ENCODE measurements at regions not wholly inside any gene's neighbourhood (a gene's known extent, or its start where the extent isn't known, plus 50 kb on each side); places are given as distances from the start of the nearest gene placed in this dataset.

GRCh38 chr16:88321635-88322499, 60.9 kb upstream of the ZNF469 start:
- ATAC-seq (no peak), DNase-seq (ENCODE audit: low spot score) (no peak)
- no peaks in the 10 kb centered on the region for H3K79me2 ChIP-seq (replicated peaks; ENCODE audit: insufficient read depth)
- Mint-ChIP-seq H3K4me1 (no peaks in the 10 kb centered on the region; the same call in 2 of the 3 replicates), H3K4me3 (no peak overlapping the region), H3K36me3 (ENCODE audit: low read depth) (no peaks in the 10 kb centered on the region; the same call in 2 of the 3 replicates), H3K27ac (no peak overlapping the region), H3K27me3 (ENCODE audit: insufficient read depth, low read depth, poor library complexity) (peaks cover 8% of the 10 kb centered on the region), H3K9me3 (peaks cover 15% of the 10 kb centered on the region)
- H4K20me1 ChIP-seq (replicated peaks; ENCODE audit: insufficient read depth): no peaks in the 10 kb centered on the region
- TF ChIP-seq CTCF (conservative IDR thresholded peaks at IDR 0.05; ENCODE audit: low read depth in 2 of 2): no peak
- TF ChIP-seq, protein P1, sequence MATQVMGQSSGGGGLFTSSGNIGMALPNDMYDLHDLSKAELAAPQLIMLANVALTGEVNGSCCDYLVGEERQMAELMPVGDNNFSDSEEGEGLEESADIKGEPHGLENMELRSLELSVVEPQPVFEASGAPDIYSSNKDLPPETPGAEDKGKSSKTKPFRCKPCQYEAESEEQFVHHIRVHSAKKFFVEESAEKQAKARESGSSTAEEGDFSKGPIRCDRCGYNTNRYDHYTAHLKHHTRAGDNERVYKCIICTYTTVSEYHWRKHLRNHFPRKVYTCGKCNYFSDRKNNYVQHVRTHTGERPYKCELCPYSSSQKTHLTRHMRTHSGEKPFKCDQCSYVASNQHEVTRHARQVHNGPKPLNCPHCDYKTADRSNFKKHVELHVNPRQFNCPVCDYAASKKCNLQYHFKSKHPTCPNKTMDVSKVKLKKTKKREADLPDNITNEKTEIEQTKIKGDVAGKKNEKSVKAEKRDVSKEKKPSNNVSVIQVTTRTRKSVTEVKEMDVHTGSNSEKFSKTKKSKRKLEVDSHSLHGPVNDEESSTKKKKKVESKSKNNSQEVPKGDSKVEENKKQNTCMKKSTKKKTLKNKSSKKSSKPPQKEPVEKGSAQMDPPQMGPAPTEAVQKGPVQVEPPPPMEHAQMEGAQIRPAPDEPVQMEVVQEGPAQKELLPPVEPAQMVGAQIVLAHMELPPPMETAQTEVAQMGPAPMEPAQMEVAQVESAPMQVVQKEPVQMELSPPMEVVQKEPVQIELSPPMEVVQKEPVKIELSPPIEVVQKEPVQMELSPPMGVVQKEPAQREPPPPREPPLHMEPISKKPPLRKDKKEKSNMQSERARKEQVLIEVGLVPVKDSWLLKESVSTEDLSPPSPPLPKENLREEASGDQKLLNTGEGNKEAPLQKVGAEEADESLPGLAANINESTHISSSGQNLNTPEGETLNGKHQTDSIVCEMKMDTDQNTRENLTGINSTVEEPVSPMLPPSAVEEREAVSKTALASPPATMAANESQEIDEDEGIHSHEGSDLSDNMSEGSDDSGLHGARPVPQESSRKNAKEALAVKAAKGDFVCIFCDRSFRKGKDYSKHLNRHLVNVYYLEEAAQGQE (IDR thresholded peaks at IDR 0.05; ENCODE audit: unreplicated experiment): no peak
- no peak for TF ChIP-seq ZNF114 (CRISPR knock-in tag; IDR thresholded peaks at IDR 0.05)
- TF ChIP-seq EZH2 (IDR thresholded peaks at IDR 0.05; ENCODE audit: low read depth, unreplicated experiment): no peak
- no peak for TF ChIP-seq ETS1 (IDR thresholded peaks at IDR 0.05)
- no peak for TF ChIP-seq EZH2phosphoT487 (IDR thresholded peaks at IDR 0.05; ENCODE audit: unreplicated experiment)
- TF ChIP-seq JUNB (IDR thresholded peaks at IDR 0.05; ENCODE audit: unreplicated experiment): no peak
- TF ChIP-seq, protein P2, sequence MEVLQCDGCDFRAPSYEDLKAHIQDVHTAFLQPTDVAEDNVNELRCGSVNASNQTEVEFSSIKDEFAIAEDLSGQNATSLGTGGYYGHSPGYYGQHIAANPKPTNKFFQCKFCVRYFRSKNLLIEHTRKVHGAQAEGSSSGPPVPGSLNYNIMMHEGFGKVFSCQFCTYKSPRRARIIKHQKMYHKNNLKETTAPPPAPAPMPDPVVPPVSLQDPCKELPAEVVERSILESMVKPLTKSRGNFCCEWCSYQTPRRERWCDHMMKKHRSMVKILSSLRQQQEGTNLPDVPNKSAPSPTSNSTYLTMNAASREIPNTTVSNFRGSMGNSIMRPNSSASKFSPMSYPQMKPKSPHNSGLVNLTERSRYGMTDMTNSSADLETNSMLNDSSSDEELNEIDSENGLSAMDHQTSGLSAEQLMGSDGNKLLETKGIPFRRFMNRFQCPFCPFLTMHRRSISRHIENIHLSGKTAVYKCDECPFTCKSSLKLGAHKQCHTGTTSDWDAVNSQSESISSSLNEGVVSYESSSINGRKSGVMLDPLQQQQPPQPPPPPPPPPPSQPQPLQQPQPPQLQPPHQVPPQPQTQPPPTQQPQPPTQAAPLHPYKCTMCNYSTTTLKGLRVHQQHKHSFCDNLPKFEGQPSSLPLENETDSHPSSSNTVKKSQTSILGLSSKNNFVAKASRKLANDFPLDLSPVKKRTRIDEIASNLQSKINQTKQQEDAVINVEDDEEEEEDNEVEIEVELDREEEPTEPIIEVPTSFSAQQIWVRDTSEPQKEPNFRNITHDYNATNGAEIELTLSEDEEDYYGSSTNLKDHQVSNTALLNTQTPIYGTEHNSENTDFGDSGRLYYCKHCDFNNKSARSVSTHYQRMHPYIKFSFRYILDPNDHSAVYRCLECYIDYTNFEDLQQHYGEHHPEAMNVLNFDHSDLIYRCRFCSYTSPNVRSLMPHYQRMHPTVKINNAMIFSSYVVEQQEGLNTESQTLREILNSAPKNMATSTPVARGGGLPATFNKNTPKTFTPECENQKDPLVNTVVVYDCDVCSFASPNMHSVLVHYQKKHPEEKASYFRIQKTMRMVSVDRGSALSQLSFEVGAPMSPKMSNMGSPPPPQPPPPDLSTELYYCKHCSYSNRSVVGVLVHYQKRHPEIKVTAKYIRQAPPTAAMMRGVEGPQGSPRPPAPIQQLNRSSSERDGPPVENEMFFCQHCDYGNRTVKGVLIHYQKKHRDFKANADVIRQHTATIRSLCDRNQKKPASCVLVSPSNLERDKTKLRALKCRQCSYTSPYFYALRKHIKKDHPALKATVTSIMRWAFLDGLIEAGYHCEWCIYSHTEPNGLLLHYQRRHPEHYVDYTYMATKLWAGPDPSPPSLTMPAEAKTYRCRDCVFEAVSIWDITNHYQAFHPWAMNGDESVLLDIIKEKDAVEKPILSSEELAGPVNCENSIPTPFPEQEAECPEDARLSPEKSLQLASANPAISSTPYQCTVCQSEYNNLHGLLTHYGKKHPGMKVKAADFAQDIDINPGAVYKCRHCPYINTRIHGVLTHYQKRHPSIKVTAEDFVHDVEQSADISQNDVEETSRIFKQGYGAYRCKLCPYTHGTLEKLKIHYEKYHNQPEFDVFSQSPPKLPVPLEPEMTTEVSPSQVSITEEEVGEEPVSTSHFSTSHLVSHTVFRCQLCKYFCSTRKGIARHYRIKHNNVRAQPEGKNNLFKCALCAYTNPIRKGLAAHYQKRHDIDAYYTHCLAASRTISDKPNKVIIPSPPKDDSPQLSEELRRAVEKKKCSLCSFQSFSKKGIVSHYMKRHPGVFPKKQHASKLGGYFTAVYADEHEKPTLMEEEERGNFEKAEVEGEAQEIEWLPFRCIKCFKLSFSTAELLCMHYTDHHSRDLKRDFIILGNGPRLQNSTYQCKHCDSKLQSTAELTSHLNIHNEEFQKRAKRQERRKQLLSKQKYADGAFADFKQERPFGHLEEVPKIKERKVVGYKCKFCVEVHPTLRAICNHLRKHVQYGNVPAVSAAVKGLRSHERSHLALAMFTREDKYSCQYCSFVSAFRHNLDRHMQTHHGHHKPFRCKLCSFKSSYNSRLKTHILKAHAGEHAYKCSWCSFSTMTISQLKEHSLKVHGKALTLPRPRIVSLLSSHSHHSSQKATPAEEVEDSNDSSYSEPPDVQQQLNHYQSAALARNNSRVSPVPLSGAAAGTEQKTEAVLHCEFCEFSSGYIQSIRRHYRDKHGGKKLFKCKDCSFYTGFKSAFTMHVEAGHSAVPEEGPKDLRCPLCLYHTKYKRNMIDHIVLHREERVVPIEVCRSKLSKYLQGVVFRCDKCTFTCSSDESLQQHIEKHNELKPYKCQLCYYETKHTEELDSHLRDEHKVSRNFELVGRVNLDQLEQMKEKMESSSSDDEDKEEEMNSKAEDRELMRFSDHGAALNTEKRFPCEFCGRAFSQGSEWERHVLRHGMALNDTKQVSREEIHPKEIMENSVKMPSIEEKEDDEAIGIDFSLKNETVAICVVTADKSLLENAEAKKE (CRISPR knock-in tag; IDR thresholded peaks at IDR 0.05): no peak
- no peak for TF ChIP-seq STAT1 (IDR thresholded peaks at IDR 0.05; ENCODE audit: unreplicated experiment)
- no peak for TF ChIP-seq ZNF331 (CRISPR knock-in tag; IDR thresholded peaks at IDR 0.05; ENCODE audit: low read depth)
- no peak for TF ChIP-seq CREB1 (CRISPR knock-in tag; IDR thresholded peaks at IDR 0.05; ENCODE audit: low read depth)
- no peak for TF ChIP-seq POLR2AphosphoS5 (IDR thresholded peaks at IDR 0.05; ENCODE audit: low read depth)
- no peak for TF ChIP-seq NANOG (IDR thresholded peaks at IDR 0.05; ENCODE audit: borderline replicate concordance)
- H3K4me2 ChIP-seq: no peak overlapping the region
- H3K9me2 ChIP-seq (ENCODE audit: insufficient read depth): no peaks in the 10 kb centered on the region
- no peak overlapping the region for H3K27ac ChIP-seq (ENCODE audit: low read depth)
- no peaks in the 10 kb centered on the region for H3K36me3 ChIP-seq (ENCODE audit: insufficient read depth)
- no peak overlapping the region for H3K4me3 ChIP-seq
- H2AFZ ChIP-seq: no peak overlapping the region
- no peaks in the 10 kb centered on the region for H3K4me1 ChIP-seq (ENCODE audit: insufficient read depth)
- no peaks in the 10 kb centered on the region for H3F3A ChIP-seq (replicated peaks; ENCODE audit: low read depth)
- H3K27me3 ChIP-seq (ENCODE audit: insufficient read depth): no peaks in the 10 kb centered on the region
